GM12878 (cell line): ENCODE measurements at regions not wholly inside any gene's neighbourhood (a gene's known extent, or its start where the extent isn't known, plus 50 kb on each side); places are given as distances from the start of the nearest gene placed in this dataset.

Experiments used
- ATAC-seq: fragments of 200-7000 bp; cut with Tn5 transposase; 3 replicates; pipeline ENCODE4 v1.9.1; 2020; ENCODE audit warnings: mild to moderate bottlenecking, moderate library complexity
- BruUV-seq: library from RNA; stranded (reverse); fragments of 400-500 nt; replicated peaks from 2 replicates; lab custom pipeline; 2021; lab: Mats Ljungman, UMichigan
- CTCF ChIA-PET: fragments of 300-600 bp; sonication (Branson Sonifier 250); formaldehyde crosslinking; extraction: SDS; loops from one replicate; lab custom pipeline; 2021; ENCODE audit warnings: inconsistent platforms; lab: Yijun Ruan, JAX
- POLR2A ChIA-PET: fragments of 350-600 bp; formaldehyde crosslinking; extraction: SDS; loops from one replicate; lab custom pipeline; 2021; ENCODE audit warnings: inconsistent platforms; lab: Charles Lee
- RAD21 ChIA-PET: fragments of 300-600 bp; sonication (Branson Sonifier 250); formaldehyde crosslinking; loops from one replicate; lab custom pipeline; 2023; ENCODE audit warnings: antibody characterized with exemption; ENCODE audit not compliant: unreplicated experiment; lab: Charles Lee
- SMC1A ChIA-PET: fragments of 300-600 bp; sonication (Branson Sonifier 250); formaldehyde crosslinking; loops from one replicate; lab custom pipeline; 2023; ENCODE audit not compliant: unreplicated experiment, uncharacterized antibody; lab: Charles Lee
- DNase-seq: peaks from one replicate; pipeline ENCODE4 v3.0.0-alpha.2; 2011; ENCODE audit warnings: low read depth, low spot score
- FAIRE-seq: peaks from 3 replicates; lab custom pipeline; 2011; peaks lifted over from hg19 to GRCh38; lab: Jason Lieb, UNC
- H2AFZ ChIP-seq: 2 replicates; pipeline ENCODE4 v1.6.0; 2011; ENCODE audit warnings: low read depth, low read length, control low read depth; ENCODE audit not compliant: control insufficient read depth
- H3K27ac ChIP-seq: 2 replicates; pipeline ENCODE4 v1.5.1; 2011; ENCODE audit warnings: control low read depth; ENCODE audit not compliant: control insufficient read depth, insufficient read depth
- H3K27me3 ChIP-seq, 2 experiments: replicated peaks in 1 of 2; 2 replicates each; pipeline versions ENCODE4 v1.6.0 to v1.6.1; 2011; ENCODE audit warnings: low read length in 1 of 2; ENCODE audit not compliant: control insufficient read depth in 2 of 2, insufficient read depth in 2 of 2
- H3K36me3 ChIP-seq, 2 experiments: 2 replicates each; pipeline ENCODE4 v1.5.1; 2011; ENCODE audit warnings: low read length in 1 of 2; ENCODE audit not compliant: control insufficient read depth in 2 of 2, insufficient read depth in 2 of 2
- H3K4me1 ChIP-seq: 2 replicates; pipeline ENCODE4 v1.6.1; 2011; ENCODE audit warnings: mild to moderate bottlenecking, low read length, moderate library complexity, mixed read lengths; ENCODE audit not compliant: control insufficient read depth, insufficient read depth
- H3K4me2 ChIP-seq: 2 replicates; pipeline ENCODE4 v1.6.0; 2011; ENCODE audit warnings: control low read depth; ENCODE audit not compliant: control insufficient read depth, insufficient read depth
- H3K4me3 ChIP-seq: fragments of 200-600 bp; sonication (generic); 2 replicates; pipeline ENCODE4 v1.5.1; 2016
- H3K79me2 ChIP-seq: 2 replicates; pipeline ENCODE4 v1.6.0; 2011; ENCODE audit warnings: low read length; ENCODE audit not compliant: control insufficient read depth, insufficient read depth
- H3K9ac ChIP-seq: 2 replicates; pipeline ENCODE4 v1.8.0; 2011; ENCODE audit warnings: low read length, control low read depth, mixed read lengths; ENCODE audit not compliant: control insufficient read depth, insufficient read depth
- H3K9me3 ChIP-seq: replicated peaks from 3 replicates; pipeline ENCODE4 v1.5.1; 2011; ENCODE audit warnings: mild to moderate bottlenecking, low read length; ENCODE audit not compliant: control insufficient read depth, insufficient read depth
- H4K20me1 ChIP-seq: 2 replicates; pipeline ENCODE4 v1.6.0; 2011; ENCODE audit not compliant: control insufficient read depth, insufficient read depth
- ATF7 ChIP-seq: fragments of 450-650 bp; IDR thresholded peaks from 2 replicates; pipeline ENCODE4 v1.6.1; 2016; ENCODE audit warnings: low read depth, mild to moderate bottlenecking
- HDGF ChIP-seq: fragments of 450-650 bp; IDR thresholded peaks from 2 replicates; pipeline ENCODE4 v1.6.1; 2016; ENCODE audit warnings: antibody characterized with exemption
- NR2C1 ChIP-seq: fragments of 450-650 bp; IDR thresholded peaks from 2 replicates; pipeline ENCODE4 v1.6.1; 2017; ENCODE audit warnings: antibody characterized with exemption, mild to moderate bottlenecking, moderate library complexity
- NR2C2 ChIP-seq: IDR thresholded peaks from 2 replicates; pipeline ENCODE4 v1.6.1; 2011; ENCODE audit warnings: borderline replicate concordance, low read depth; ENCODE audit not compliant: control insufficient read depth, insufficient read length
- PML ChIP-seq: IDR thresholded peaks from 2 replicates; pipeline ENCODE4 v1.6.1; 2012; ENCODE audit warnings: low read length, inconsistent platforms
- RAD21 ChIP-seq: IDR thresholded peaks from 2 replicates; pipeline ENCODE4 v1.6.1; 2011; ENCODE audit warnings: mild to moderate bottlenecking, low read depth, low read length, moderate library complexity; ENCODE audit not compliant: insufficient read depth
- RUNX3 ChIP-seq: IDR thresholded peaks from 2 replicates; pipeline ENCODE4 v1.6.1; 2012; ENCODE audit warnings: low read length, inconsistent platforms
- SIN3A ChIP-seq: IDR thresholded peaks from 2 replicates; pipeline ENCODE4 v1.6.1; 2012; ENCODE audit warnings: low read depth, low read length, improper control_type of control experiment
- STAT3 ChIP-seq: IDR thresholded peaks from 2 replicates; pipeline ENCODE4 v1.6.1; 2011; ENCODE audit warnings: low read depth, low read length, improper control_type of control experiment
- ZNF622 ChIP-seq: fragments of 450-650 bp; IDR thresholded peaks from 2 replicates; pipeline ENCODE4 v1.6.1; 2017; ENCODE audit warnings: mild to moderate bottlenecking, inconsistent platforms
- WGBS: methylation state at CpG from one replicate; pipeline ENCODE4 v1.1.6; 2016; ENCODE audit warnings: low lambda C conversion rate; ENCODE audit not compliant: insufficient replicate concordance, insufficient coverage; ENCODE audit errors: missing lambda C conversion rate; 5-methylcytosine and 5-hydroxymethylcytosine counted together
- in situ Hi-C: fragments of 300-500 bp; cut with MboI; formaldehyde crosslinking; loops from 9 replicates; pipeline ENCODE4 v1.14.3; 2018; ENCODE audit warnings: mixed read lengths
- intact Hi-C: fragments of 100-400 bp; cut with micrococcal nuclease; formaldehyde crosslinking; loops from one replicate; pipeline ENCODE4 v1.14.2; 2022; ENCODE audit not compliant: unreplicated experiment
- TF ChIP-seq, protein P1 (sequence below): fragments of 150-350 bp; IDR thresholded peaks from 2 replicates; pipeline ENCODE4 v1.6.1; 2014; ENCODE audit warnings: mild to moderate bottlenecking, low read depth, low read length
- TF ChIP-seq, protein P2 (sequence below): fragments of 450-650 bp; IDR thresholded peaks from 2 replicates; pipeline ENCODE4 v1.6.1; 2017; ENCODE audit warnings: antibody characterized with exemption, mild to moderate bottlenecking, moderate library complexity
- TF ChIP-seq, protein P3 (sequence below): IDR thresholded peaks from 2 replicates; pipeline ENCODE4 v1.6.1; 2011; ENCODE audit warnings: low read depth, low read length, improper control_type of control experiment, borderline replicate concordance
- TF ChIP-seq, protein P4 (sequence below): fragments of 450-650 bp; IDR thresholded peaks from 2 replicates; pipeline ENCODE4 v1.6.1; 2017; ENCODE audit warnings: low read depth, mild to moderate bottlenecking, moderate library complexity
- TF ChIP-seq, protein P5 (sequence below): fragments of 450-650 bp; formaldehyde crosslinking; IDR thresholded peaks from 2 replicates; pipeline ENCODE4 v1.4.0; 2020; ENCODE audit warnings: mild to moderate bottlenecking, moderate library complexity

DNA sequence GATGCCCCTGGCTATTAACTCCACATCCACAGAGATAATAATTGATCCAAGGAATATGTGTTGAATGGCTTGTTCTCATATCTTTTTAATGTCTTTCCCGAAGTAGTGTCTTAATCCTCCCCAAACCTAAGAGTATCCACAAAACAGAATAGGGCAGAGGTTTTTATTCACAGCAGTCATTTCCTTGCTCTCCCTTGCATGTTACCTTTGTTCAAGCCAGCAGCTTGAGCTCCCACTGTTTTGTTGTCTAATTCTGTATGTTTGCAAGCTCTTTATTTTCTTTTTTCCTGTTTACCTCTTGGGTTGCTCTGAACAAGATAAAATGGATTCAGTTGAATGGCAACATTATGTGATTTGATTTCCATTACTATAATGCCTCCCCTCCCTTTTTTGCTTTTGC is 308.6 kb upstream of the ZP4 start:
- intact Hi-C loops: no loop called here
- no peak for FAIRE-seq
- H2AFZ ChIP-seq: no peak overlapping the region
- H4K20me1 ChIP-seq: no peaks in the 10 kb centered on the region
- BruUV-seq: no TSS peak
- no peaks in the 10 kb centered on the region for H3K79me2 ChIP-seq
- no peaks in the 10 kb centered on the region for H3K4me1 ChIP-seq
- POLR2A ChIA-PET: no interaction called here
- no peak overlapping the region for H3K4me2 ChIP-seq
- SMC1A ChIA-PET: interaction anchor here (1.3 to 1.7 kb wide), 2 partner anchors 10 to 13 kb away, joined by 3 to 6 read pairs; no protein-coding TSS in a partner anchor
- DNase-seq: no peak
- H3K36me3 ChIP-seq: no peaks in the 10 kb centered on the region
- no peak overlapping the region for H3K27ac ChIP-seq
- RAD21 ChIA-PET: interaction anchor here (0.9 kb wide), 1 partner anchor 80 kb away, joined by 3 read pairs; no protein-coding TSS in a partner anchor
- no peaks in the 10 kb centered on the region for H3K27me3 ChIP-seq
- H3K9ac ChIP-seq: no peak overlapping the region
- in situ Hi-C loops: no loop called here
- WGBS: 0% methylated on average over 1 of the region's 1 CpG
- CTCF ChIA-PET: interaction anchor here (1.1 kb wide), 1 partner anchor 133 kb away, joined by 3 read pairs; no protein-coding TSS in a partner anchor
- no peak for ATAC-seq
- no peaks in the 10 kb centered on the region for H3K9me3 ChIP-seq
- H3K4me3 ChIP-seq: no peak overlapping the region
- TF ChIP-seq, protein P1, sequence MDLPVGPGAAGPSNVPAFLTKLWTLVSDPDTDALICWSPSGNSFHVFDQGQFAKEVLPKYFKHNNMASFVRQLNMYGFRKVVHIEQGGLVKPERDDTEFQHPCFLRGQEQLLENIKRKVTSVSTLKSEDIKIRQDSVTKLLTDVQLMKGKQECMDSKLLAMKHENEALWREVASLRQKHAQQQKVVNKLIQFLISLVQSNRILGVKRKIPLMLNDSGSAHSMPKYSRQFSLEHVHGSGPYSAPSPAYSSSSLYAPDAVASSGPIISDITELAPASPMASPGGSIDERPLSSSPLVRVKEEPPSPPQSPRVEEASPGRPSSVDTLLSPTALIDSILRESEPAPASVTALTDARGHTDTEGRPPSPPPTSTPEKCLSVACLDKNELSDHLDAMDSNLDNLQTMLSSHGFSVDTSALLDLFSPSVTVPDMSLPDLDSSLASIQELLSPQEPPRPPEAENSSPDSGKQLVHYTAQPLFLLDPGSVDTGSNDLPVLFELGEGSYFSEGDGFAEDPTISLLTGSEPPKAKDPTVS: no peak
- TF ChIP-seq HDGF: no peak
- no peak for TF ChIP-seq SIN3A
- TF ChIP-seq, protein P2, sequence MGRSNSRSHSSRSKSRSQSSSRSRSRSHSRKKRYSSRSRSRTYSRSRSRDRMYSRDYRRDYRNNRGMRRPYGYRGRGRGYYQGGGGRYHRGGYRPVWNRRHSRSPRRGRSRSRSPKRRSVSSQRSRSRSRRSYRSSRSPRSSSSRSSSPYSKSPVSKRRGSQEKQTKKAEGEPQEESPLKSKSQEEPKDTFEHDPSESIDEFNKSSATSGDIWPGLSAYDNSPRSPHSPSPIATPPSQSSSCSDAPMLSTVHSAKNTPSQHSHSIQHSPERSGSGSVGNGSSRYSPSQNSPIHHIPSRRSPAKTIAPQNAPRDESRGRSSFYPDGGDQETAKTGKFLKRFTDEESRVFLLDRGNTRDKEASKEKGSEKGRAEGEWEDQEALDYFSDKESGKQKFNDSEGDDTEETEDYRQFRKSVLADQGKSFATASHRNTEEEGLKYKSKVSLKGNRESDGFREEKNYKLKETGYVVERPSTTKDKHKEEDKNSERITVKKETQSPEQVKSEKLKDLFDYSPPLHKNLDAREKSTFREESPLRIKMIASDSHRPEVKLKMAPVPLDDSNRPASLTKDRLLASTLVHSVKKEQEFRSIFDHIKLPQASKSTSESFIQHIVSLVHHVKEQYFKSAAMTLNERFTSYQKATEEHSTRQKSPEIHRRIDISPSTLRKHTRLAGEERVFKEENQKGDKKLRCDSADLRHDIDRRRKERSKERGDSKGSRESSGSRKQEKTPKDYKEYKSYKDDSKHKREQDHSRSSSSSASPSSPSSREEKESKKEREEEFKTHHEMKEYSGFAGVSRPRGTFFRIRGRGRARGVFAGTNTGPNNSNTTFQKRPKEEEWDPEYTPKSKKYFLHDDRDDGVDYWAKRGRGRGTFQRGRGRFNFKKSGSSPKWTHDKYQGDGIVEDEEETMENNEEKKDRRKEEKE: no peak
- TF ChIP-seq NR2C1: no peak
- no peak for TF ChIP-seq PML
- no peak for TF ChIP-seq NR2C2
- TF ChIP-seq ATF7: no peak
- TF ChIP-seq STAT3: no peak
- no peak for TF ChIP-seq ZNF622
- TF ChIP-seq RAD21: no peak
- TF ChIP-seq, protein P3, sequence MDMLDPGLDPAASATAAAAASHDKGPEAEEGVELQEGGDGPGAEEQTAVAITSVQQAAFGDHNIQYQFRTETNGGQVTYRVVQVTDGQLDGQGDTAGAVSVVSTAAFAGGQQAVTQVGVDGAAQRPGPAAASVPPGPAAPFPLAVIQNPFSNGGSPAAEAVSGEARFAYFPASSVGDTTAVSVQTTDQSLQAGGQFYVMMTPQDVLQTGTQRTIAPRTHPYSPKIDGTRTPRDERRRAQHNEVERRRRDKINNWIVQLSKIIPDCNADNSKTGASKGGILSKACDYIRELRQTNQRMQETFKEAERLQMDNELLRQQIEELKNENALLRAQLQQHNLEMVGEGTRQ: no peak
- TF ChIP-seq, protein P4, sequence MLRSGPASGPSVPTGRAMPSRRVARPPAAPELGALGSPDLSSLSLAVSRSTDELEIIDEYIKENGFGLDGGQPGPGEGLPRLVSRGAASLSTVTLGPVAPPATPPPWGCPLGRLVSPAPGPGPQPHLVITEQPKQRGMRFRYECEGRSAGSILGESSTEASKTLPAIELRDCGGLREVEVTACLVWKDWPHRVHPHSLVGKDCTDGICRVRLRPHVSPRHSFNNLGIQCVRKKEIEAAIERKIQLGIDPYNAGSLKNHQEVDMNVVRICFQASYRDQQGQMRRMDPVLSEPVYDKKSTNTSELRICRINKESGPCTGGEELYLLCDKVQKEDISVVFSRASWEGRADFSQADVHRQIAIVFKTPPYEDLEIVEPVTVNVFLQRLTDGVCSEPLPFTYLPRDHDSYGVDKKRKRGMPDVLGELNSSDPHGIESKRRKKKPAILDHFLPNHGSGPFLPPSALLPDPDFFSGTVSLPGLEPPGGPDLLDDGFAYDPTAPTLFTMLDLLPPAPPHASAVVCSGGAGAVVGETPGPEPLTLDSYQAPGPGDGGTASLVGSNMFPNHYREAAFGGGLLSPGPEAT: no peak
- TF ChIP-seq, protein P5, sequence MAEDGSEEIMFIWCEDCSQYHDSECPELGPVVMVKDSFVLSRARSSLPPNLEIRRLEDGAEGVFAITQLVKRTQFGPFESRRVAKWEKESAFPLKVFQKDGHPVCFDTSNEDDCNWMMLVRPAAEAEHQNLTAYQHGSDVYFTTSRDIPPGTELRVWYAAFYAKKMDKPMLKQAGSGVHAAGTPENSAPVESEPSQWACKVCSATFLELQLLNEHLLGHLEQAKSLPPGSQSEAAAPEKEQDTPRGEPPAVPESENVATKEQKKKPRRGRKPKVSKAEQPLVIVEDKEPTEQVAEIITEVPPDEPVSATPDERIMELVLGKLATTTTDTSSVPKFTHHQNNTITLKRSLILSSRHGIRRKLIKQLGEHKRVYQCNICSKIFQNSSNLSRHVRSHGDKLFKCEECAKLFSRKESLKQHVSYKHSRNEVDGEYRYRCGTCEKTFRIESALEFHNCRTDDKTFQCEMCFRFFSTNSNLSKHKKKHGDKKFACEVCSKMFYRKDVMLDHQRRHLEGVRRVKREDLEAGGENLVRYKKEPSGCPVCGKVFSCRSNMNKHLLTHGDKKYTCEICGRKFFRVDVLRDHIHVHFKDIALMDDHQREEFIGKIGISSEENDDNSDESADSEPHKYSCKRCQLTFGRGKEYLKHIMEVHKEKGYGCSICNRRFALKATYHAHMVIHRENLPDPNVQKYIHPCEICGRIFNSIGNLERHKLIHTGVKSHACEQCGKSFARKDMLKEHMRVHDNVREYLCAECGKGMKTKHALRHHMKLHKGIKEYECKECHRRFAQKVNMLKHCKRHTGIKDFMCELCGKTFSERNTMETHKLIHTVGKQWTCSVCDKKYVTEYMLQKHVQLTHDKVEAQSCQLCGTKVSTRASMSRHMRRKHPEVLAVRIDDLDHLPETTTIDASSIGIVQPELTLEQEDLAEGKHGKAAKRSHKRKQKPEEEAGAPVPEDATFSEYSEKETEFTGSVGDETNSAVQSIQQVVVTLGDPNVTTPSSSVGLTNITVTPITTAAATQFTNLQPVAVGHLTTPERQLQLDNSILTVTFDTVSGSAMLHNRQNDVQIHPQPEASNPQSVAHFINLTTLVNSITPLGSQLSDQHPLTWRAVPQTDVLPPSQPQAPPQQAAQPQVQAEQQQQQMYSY: no peak
- no peak for TF ChIP-seq RUNX3
